GM10847 (cell line): ENCODE measurements at regions not wholly inside any gene's neighbourhood (a gene's known extent, or its start where the extent isn't known, plus 50 kb on each side); places are given as distances from the start of the nearest gene placed in this dataset.

ENCODE experiments used
- POLR2A ChIP-seq: IDR thresholded peaks from 2 replicates; pipeline ENCODE4 v1.6.1; 2011; ENCODE audit not compliant: insufficient read length; ENCODE audit errors: extremely low read depth

- TF ChIP-seq POLR2A: no peak
These were observed 483.5 kb upstream of the SLC8A1 start for GRCh38 chr2:40935349-40935748.

- no peak for TF ChIP-seq POLR2A
These were observed 485.4 kb upstream of the SLC8A1 start for GRCh38 chr2:40937284-40937683.

- TF ChIP-seq POLR2A: no peak
These were observed 501.5 kb upstream of the SLC8A1 start for GRCh38 chr2:40953341-40953740.

GRCh38 chr2:40955042-40955441, 503.2 kb upstream of the SLC8A1 start:
- no peak for TF ChIP-seq POLR2A

GRCh38 chr2:40955635-40956034, 503.7 kb upstream of the SLC8A1 start:
- TF ChIP-seq POLR2A: no peak

GRCh38 chr2:40957508-40957907, 505.6 kb upstream of the SLC8A1 start:
- TF ChIP-seq POLR2A: no peak

- no peak for TF ChIP-seq POLR2A
These were observed 510.1 kb upstream of the SLC8A1 start for GRCh38 chr2:40962026-40962425.

GRCh38 chr2:40964509-40965250, 512.8 kb upstream of the SLC8A1 start:
- no peak for TF ChIP-seq POLR2A

- TF ChIP-seq POLR2A: no peak
These were observed 515.6 kb upstream of the SLC8A1 start for GRCh38 chr2:40967451-40967850.

GRCh38 chr2:40975151-40975550, 523.3 kb upstream of the SLC8A1 start:
- no peak for TF ChIP-seq POLR2A

- no peak for TF ChIP-seq POLR2A
These were observed 545.5 kb upstream of the SLC8A1 start for GRCh38 chr2:40997362-40997761.

GRCh38 chr2:41000374-41000773, 548.5 kb upstream of the SLC8A1 start:
- TF ChIP-seq POLR2A: no peak

- no peak for TF ChIP-seq POLR2A
These were observed 549.0 kb upstream of the SLC8A1 start for GRCh38 chr2:41000906-41001305.

GRCh38 chr2:41004700-41005099, 552.8 kb upstream of the SLC8A1 start:
- no peak for TF ChIP-seq POLR2A

GRCh38 chr2:41020358-41020757, 568.5 kb upstream of the SLC8A1 start:
- TF ChIP-seq POLR2A: no peak

GRCh38 chr2:41024816-41025215, 572.9 kb upstream of the SLC8A1 start:
- no peak for TF ChIP-seq POLR2A

- no peak for TF ChIP-seq POLR2A
These were observed 574.7 kb upstream of the SLC8A1 start for GRCh38 chr2:41026613-41027012.
